BLaER1 treated with 17β-estradiol and CSF1 and Interleukin-3, amounts not matched to agents 10 nM and 100 nM (cell line): ENCODE measurements at regions not wholly inside any gene's neighbourhood (a gene's known extent, or its start where the extent isn't known, plus 50 kb on each side); places are given as distances from the start of the nearest gene placed in this dataset.

Experiments
- H3K27ac ChIP-seq, 11 experiments: shearing (Covaris generic); formaldehyde crosslinking; 2 replicates each; pipeline ENCODE4 v1.8.1; 2022
- H3K27me3 ChIP-seq, 11 experiments: shearing (Covaris generic); formaldehyde crosslinking; 2 replicates each; pipeline ENCODE4 v1.8.1; 2022
- H3K36me3 ChIP-seq, 11 experiments: shearing (Covaris generic); formaldehyde crosslinking; 2 replicates each; pipeline ENCODE4 v1.8.1; 2022
- H3K4me1 ChIP-seq, 10 experiments: shearing (Covaris generic); formaldehyde crosslinking; 2 replicates each; pipeline ENCODE4 v1.8.1; 2022
- H3K4me2 ChIP-seq, 11 experiments: shearing (Covaris generic); formaldehyde crosslinking; 2 replicates each; pipeline ENCODE4 v1.8.1; 2022
- H3K4me3 ChIP-seq, 10 experiments: shearing (Covaris generic); formaldehyde crosslinking; 2 replicates each; pipeline ENCODE4 v1.8.1; 2022
- H3K9ac ChIP-seq, 11 experiments: shearing (Covaris generic); formaldehyde crosslinking; 2 replicates each; pipeline ENCODE4 v1.8.1; 2022
- H3K9me3 ChIP-seq, 11 experiments: shearing (Covaris generic); formaldehyde crosslinking; replicated peaks in 1 of 11; 2 replicates each; pipeline ENCODE4 v1.8.1; 2022
- H4K20me1 ChIP-seq, 11 experiments: shearing (Covaris generic); formaldehyde crosslinking; 2 replicates each; pipeline ENCODE4 v1.8.1; 2022
- Cebpa-rat ChIP-seq, 11 experiments: shearing (Covaris generic); IDR thresholded peaks; 2 replicates each; pipeline ENCODE4 v1.8.1; 2022

DNA sequence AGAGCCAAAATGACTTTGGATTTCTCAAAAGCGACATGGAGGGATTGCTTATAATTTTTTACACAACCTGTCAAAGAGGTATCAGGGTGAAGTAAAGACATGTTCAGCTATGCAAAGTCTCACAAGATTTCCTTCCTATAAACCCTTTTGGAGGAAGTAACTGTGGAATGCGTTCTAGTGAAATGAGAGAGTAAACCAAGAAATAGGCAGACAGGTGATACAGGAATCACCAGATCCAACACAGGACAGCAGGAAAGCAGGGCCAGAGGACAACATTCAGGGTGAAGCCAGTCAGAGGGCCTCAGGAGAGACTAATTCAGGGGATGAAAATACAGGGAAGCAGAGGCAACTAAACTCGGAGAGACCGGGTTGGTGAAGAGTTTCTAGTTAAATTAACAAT, 90.4 kb upstream of the MTNR1B start:
- Histone ChIP-seq H4K20me1 (no peaks in the 10 kb centered on the region), H3K27ac (no peak overlapping the region), H3K9ac (no peak overlapping the region), H3K27me3 (no peaks in the 10 kb centered on the region), H3K4me1 (no peaks in the 10 kb centered on the region), H3K4me3 (no peak overlapping the region), H3K36me3 (no peaks in the 10 kb centered on the region), H3K9me3 (peaks cover 0 to 9% (median 7%) of the 10 kb centered on the region in 11 experiments; a peak in 12 of 22 replicates), H3K4me2 (no peak overlapping the region)
- TF ChIP-seq Cebpa-rat (IDR thresholded peaks at IDR 0.05), result no peak

DNA sequence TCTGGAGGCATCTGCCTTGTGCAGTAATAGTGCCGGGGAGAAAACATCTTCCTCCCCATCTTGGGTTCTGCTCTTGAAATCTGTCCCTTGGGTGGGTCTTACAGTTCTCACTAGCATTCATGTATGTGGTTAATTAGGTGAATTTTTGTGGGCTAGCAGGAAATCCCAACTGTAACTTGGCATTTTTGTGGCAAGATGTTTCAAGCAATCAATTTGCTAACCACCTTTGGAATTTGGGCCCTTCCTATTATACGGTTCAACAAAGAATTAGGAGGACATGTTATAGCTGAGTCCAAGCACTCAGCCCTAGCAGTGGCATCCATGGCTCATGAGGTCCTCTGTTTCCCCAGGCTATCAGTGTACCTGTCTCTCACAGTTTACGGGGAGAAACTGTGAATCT, 89.1 kb upstream of the MTNR1B start:
- H3K36me3 ChIP-seq, result no peaks in the 10 kb centered on the region
- no peaks in the 10 kb centered on the region for H3K27me3 ChIP-seq
- no peak overlapping the region for H3K4me2 ChIP-seq
- no peak overlapping the region for H3K27ac ChIP-seq
- no peak overlapping the region for H3K4me3 ChIP-seq
- TF ChIP-seq Cebpa-rat (IDR thresholded peaks at IDR 0.05), result no peak
- H3K9ac ChIP-seq, result no peak overlapping the region
- no peaks in the 10 kb centered on the region for H3K4me1 ChIP-seq
- H4K20me1 ChIP-seq, result no peaks in the 10 kb centered on the region
- H3K9me3 ChIP-seq, result peaks cover 0 to 9% (median 7%) of the 10 kb centered on the region in 11 experiments; a peak in 12 of 22 replicates

DNA sequence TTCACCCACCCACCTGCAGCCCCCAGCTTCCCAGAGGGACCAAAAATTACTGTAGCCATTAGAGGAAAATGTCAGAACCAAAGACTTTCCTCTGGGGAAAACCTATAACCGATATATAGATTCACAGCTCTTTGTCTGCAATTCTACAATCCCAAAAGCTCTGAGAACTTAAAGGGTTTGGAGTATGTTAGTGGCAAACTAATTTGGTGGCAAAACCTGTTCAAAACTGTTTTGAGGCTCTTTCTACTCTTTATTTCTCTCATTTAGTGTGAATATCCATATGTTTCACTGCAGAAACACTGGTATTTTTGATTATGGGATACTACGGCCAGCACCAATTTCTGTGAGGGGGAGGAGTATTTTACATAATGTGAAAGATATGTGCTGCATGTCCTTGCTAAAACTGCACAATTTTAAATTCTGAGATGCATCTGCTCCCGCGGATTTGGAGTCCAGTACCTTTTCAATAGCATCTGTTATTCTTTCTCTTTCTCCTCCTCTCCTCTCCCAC, 87.5 kb upstream of the MTNR1B start:
- H3K9ac ChIP-seq, result no peak overlapping the region
- H3K4me1 ChIP-seq, result no peaks in the 10 kb centered on the region
- H3K27me3 ChIP-seq, result no peaks in the 10 kb centered on the region
- no peak overlapping the region for H3K4me2 ChIP-seq
- no peak for TF ChIP-seq Cebpa-rat (IDR thresholded peaks at IDR 0.05)
- H4K20me1 ChIP-seq, result no peaks in the 10 kb centered on the region
- H3K27ac ChIP-seq, result no peak overlapping the region
- H3K4me3 ChIP-seq, result no peak overlapping the region
- H3K36me3 ChIP-seq, result no peaks in the 10 kb centered on the region
- peaks cover 0 to 9% (median 7%) of the 10 kb centered on the region in 11 experiments; a peak in 12 of 22 replicates for H3K9me3 ChIP-seq

DNA sequence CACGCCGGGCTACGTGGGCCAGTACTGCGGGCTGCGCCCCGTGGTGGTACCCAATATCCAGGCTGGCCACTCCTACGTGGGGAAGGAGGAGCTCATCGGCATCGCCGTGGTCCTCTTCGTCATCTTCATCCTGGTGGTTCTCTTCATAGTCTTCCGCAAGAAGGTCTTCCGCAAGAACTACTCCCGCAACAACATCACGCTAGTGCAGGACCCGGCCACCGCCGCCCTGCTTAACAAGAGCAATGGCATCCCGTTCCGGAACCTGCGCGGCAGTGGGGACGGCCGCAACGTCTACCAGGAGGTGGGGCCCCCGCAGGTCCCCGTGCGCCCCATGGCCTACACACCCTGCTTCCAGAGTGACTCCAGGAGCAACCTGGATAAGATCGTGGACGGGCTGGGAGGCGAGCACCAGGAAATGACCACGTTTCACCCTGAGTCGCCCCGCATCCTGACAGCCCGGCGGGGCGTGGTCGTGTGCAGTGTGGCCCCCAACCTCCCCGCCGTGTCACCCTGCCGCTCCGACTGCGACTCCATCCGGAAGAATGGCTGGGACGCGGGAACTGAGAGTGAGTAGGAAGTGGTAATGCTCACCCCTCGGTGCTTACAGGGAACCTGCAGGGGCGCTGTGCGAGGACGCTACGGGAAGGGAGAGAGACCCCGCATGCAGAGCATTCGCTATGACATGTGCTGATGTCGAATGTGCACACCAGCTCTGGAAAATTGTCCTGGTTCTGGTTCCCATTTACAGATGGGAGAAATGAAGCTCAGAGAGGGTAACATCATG, 86.4 kb upstream of the MTNR1B start:
- Histone ChIP-seq H3K27me3 (no peaks in the 10 kb centered on the region), H3K9me3 (peaks cover 0 to 9% (median 7%) of the 10 kb centered on the region in 11 experiments; a peak in 12 of 22 replicates), H3K4me3 (no peak overlapping the region), H3K36me3 (no peaks in the 10 kb centered on the region), H4K20me1 (no peaks in the 10 kb centered on the region), H3K9ac (no peak overlapping the region), H3K4me2 (no peak overlapping the region), H3K4me1 (no peaks in the 10 kb centered on the region), H3K27ac (no peak overlapping the region)
- no peak for TF ChIP-seq Cebpa-rat (IDR thresholded peaks at IDR 0.05)

DNA sequence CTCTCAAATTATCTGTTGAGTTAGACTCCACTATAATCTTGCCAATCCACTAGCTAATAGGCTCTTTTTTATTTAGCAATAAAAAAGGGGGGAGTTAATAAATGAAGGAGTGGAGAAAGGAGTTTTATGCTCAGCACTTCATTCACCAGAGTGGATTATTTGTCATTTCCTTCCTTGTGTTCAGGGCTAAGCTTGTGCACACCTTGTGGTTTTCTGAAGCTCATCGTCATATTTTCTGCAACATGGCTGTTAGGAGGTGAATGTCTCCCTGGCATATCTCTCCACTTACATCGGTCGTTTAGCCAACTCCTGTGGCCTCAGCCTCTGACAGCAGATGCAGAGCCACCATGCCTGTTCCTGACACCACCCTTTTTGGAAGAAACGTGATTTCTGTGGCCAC, 83.9 kb upstream of the MTNR1B start:
- no peaks in the 10 kb centered on the region for H3K27me3 ChIP-seq
- H3K4me3 ChIP-seq, result no peak overlapping the region
- H3K4me1 ChIP-seq, result no peaks in the 10 kb centered on the region
- no peak overlapping the region for H3K9ac ChIP-seq
- peaks cover 0 to 9% (median 7%) of the 10 kb centered on the region in 11 experiments; a peak in 12 of 22 replicates for H3K9me3 ChIP-seq
- H3K36me3 ChIP-seq, result no peaks in the 10 kb centered on the region
- no peak for TF ChIP-seq Cebpa-rat (IDR thresholded peaks at IDR 0.05)
- no peak overlapping the region for H3K27ac ChIP-seq
- no peak overlapping the region for H3K4me2 ChIP-seq
- no peaks in the 10 kb centered on the region for H4K20me1 ChIP-seq

DNA sequence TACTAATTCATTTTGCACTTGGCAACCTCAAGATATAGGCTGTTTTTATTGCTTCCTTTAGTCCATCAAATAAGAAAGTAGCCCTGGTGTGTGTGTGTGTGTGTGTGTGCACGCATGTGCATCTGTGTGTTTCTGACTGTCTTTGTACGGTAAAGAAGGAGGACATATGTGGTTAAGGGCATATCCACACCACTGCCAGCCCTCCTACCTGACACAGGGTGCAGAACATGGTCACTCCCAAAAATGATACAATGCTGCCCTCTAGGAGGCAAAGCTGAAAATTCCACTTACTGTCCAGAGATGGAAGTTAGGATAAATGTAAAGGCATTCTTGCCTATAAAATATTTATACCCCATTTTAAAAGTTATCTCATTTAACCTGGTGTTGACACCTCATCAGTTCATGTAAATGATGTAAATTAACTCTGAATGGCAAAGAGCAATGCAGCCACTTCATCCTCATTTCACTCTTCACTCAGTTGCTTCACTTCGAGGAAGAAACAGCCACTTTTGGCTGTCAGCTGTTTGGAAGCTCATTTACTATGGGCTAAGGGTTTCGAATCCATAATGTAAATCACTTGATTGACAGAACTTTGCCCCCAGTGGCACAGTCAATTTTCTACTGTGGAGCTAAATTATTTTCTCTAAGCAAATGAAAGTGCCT, 83.1 kb upstream of the MTNR1B start:
- no peak overlapping the region for H3K27ac ChIP-seq
- no peak overlapping the region for H3K4me2 ChIP-seq
- no peak overlapping the region for H3K4me3 ChIP-seq
- H3K9me3 ChIP-seq, result peaks cover 0 to 9% (median 7%) of the 10 kb centered on the region in 11 experiments; a peak in 12 of 22 replicates
- no peak overlapping the region for H3K9ac ChIP-seq
- TF ChIP-seq Cebpa-rat (IDR thresholded peaks at IDR 0.05), result no peak
- no peaks in the 10 kb centered on the region for H4K20me1 ChIP-seq
- no peaks in the 10 kb centered on the region for H3K27me3 ChIP-seq
- H3K36me3 ChIP-seq, result no peaks in the 10 kb centered on the region
- no peaks in the 10 kb centered on the region for H3K4me1 ChIP-seq

DNA sequence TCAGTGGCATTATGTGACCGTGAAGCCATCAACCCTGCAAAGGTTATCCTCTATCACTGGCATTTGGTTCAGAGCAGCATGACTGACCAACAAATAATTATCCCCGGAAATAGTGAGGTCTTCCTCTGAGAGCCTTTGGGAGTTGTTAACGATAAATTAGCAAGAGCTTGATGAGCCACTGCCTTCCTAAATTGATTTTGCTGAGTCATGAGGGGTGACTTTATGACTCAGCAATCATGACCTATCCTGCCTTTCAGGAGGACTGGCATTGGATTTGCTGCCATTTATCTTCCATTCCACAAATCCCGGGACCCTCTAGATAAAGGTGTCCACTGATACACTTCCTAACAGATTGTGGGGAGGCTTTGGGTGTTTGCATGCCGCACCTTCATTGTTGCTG, 80.8 kb upstream of the MTNR1B start:
- no peak overlapping the region for H3K4me3 ChIP-seq
- H3K9me3 ChIP-seq, result no peaks in the 10 kb centered on the region
- H3K4me1 ChIP-seq, result 0 out of 20 replicates have a peak, but pooled peaks cover 0 to 3% (median 0%) of the 10 kb centered on the region in 10 experiments
- no peak overlapping the region; a peak in 1 of 22 replicates for H3K27ac ChIP-seq
- H3K4me2 ChIP-seq, result no peak overlapping the region
- TF ChIP-seq Cebpa-rat (IDR thresholded peaks at IDR 0.05), result no peak
- no peaks in the 10 kb centered on the region for H4K20me1 ChIP-seq
- no peak overlapping the region for H3K9ac ChIP-seq
- H3K36me3 ChIP-seq, result no peaks in the 10 kb centered on the region
- H3K27me3 ChIP-seq, result no peaks in the 10 kb centered on the region

DNA sequence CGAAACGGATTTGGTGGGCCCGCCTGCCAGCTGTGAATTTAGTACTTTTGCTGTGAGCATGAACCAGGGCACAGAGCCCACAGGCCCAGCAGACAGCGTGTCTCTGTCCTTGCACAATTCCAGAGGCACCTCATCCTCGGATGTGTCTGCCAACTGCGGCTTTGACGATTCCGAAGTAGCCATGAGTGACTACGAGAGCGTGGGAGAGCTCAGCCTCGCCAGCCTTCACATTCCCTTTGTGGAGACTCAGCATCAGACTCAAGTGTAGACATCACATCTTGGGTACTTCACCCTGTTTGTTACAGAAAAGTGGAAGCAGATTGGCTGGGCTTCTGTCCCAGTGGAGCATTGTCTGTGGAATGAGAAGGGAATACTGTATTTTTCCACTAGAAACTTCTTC, 78.6 kb upstream of the MTNR1B start:
- H3K4me3 ChIP-seq, result no peak overlapping the region
- no peaks in the 10 kb centered on the region for H3K27me3 ChIP-seq
- H3K27ac ChIP-seq, result no peak overlapping the region
- H3K9ac ChIP-seq, result no peak overlapping the region
- no peak for TF ChIP-seq Cebpa-rat (IDR thresholded peaks at IDR 0.05)
- H3K36me3 ChIP-seq, result no peaks in the 10 kb centered on the region
- no peaks in the 10 kb centered on the region for H3K9me3 ChIP-seq
- no peaks in the 10 kb centered on the region for H4K20me1 ChIP-seq
- H3K4me2 ChIP-seq, result no peak overlapping the region
- 0 out of 20 replicates have a peak, but pooled peaks cover 0 to 3% (median 0%) of the 10 kb centered on the region in 10 experiments for H3K4me1 ChIP-seq

DNA sequence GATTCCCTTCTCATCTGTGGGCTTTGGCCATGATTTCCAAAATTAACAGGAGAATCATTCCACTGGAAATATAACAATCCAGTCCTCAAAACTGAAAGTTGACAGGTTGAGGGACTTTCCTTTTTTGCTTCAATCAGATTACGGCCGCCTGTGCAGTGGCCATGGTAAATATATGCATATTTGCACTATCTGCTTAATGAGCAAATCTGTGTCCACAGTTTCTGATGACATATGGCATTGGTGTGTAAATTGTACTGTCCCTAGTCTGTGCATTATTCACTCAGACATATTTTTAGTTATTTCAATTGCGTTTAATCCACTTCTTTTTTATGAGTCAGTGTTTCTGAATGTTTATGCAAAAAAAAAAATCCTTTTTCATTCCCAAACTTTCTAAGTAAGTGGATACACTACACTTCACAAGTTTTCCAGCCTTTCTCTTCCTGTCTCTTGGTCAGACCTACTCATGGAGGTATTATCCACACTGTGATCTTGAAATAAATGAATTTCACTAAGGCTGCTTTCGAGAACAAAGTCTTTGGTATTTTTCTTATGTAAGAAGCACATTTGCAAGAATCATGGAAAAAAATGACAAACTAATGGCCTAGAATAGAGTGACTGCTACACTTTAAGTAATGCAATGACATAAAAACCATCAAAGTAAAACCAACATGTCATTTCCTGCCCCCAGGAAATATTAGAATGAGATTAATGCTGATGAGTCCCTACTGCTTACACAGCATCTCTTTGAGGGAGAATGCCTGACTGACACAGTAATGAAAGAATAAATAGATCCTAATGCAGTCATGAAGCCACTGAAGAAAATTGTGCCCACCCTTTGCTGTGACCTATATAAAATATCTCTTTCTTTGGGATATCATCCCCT, 76.4 kb upstream of the MTNR1B start:
- H3K4me1 ChIP-seq, result 0 out of 20 replicates have a peak, but pooled peaks cover 0 to 3% (median 0%) of the 10 kb centered on the region in 10 experiments
- H4K20me1 ChIP-seq, result no peaks in the 10 kb centered on the region
- H3K9me3 ChIP-seq, result no peaks in the 10 kb centered on the region
- H3K27me3 ChIP-seq, result no peaks in the 10 kb centered on the region
- TF ChIP-seq Cebpa-rat (IDR thresholded peaks at IDR 0.05), result no peak
- H3K9ac ChIP-seq, result no peak overlapping the region
- no peak overlapping the region for H3K27ac ChIP-seq
- H3K36me3 ChIP-seq, result no peaks in the 10 kb centered on the region
- H3K4me2 ChIP-seq, result no peak overlapping the region
- H3K4me3 ChIP-seq, result no peak overlapping the region
